HG02642 (cell line): ENCODE measurements at regions not wholly inside any gene's neighbourhood (a gene's known extent, or its start where the extent isn't known, plus 50 kb on each side); places are given as distances from the start of the nearest gene placed in this dataset.

Experiments
- ATAC-seq: cut with Tn5 transposase; IDR thresholded peaks from one replicate; pipeline ENCODE4 v1.9.1; 2021; ENCODE audit warnings: mild to moderate bottlenecking; ENCODE audit not compliant: unreplicated experiment, poor library complexity

- ATAC-seq: no peak
Measured at GRCh38 chr1:29461115-29461739, 224.9 kb downstream of the PTPRU start.

GRCh38 chr1:29460694-29461093 is 224.4 kb downstream of the PTPRU start:
- ATAC-seq: no peak

- ATAC-seq: no peak
Measured at GRCh38 chr1:29460041-29460610, 223.8 kb downstream of the PTPRU start.

- ATAC-seq: no peak
Measured at GRCh38 chr1:29459620-29459945, 223.3 kb downstream of the PTPRU start.

GRCh38 chr1:29458737-29459619 is 222.7 kb downstream of the PTPRU start:
- no peak for ATAC-seq

GRCh38 chr1:29457496-29458368 is 221.4 kb downstream of the PTPRU start:
- no peak for ATAC-seq

GRCh38 chr1:29456685-29457435 is 220.5 kb downstream of the PTPRU start:
- no peak for ATAC-seq

- ATAC-seq: no peak
Measured at GRCh38 chr1:29455781-29456180, 219.5 kb downstream of the PTPRU start.

GRCh38 chr1:29454616-29455380 is 218.5 kb downstream of the PTPRU start:
- ATAC-seq: no peak

- ATAC-seq: no peak
Measured at GRCh38 chr1:29453502-29454240, 217.3 kb downstream of the PTPRU start.

GRCh38 chr1:29452463-29453230 is 216.3 kb downstream of the PTPRU start:
- no peak for ATAC-seq

GRCh38 chr1:29451368-29451892 is 215.1 kb downstream of the PTPRU start:
- no peak for ATAC-seq

GRCh38 chr1:29450591-29450990 is 214.3 kb downstream of the PTPRU start:
- ATAC-seq: no peak

- ATAC-seq: no peak
Measured at GRCh38 chr1:29448456-29449235, 212.3 kb downstream of the PTPRU start.

GRCh38 chr1:29447368-29447767 is 211.0 kb downstream of the PTPRU start:
- no peak for ATAC-seq

GRCh38 chr1:29444782-29445729 is 208.7 kb downstream of the PTPRU start:
- ATAC-seq: no peak
